ENCODE measurements at regions not wholly inside any gene's neighbourhood (a gene's known extent, or its start where the extent isn't known, plus 50 kb on each side); places are given as distances from the start of the nearest gene placed in this dataset.

- H3K27ac ChIP-seq, result no peak overlapping the region
- no peaks in the 10 kb centered on the region for H4K20me1 ChIP-seq (ENCODE audit: insufficient read depth)
- no peaks in the 10 kb centered on the region for H3K36me3 ChIP-seq (ENCODE audit: insufficient read depth)
- no peak overlapping the region for H3K9ac ChIP-seq
- no peak overlapping the region for H2AFZ ChIP-seq (ENCODE audit: low read depth)
- H3K4me1 ChIP-seq (ENCODE audit: low read depth, poor library complexity, severe bottlenecking), result no peaks in the 10 kb centered on the region
- no peak overlapping the region for H3K4me2 ChIP-seq
- no peak for TF ChIP-seq CTCF (conservative IDR thresholded peaks at IDR 0.05; ENCODE audit: low read depth, low read length)
- H3K4me3 ChIP-seq (IDR thresholded peaks at IDR 0.05; ENCODE audit: insufficient read depth, low read depth, low read length), result no peak overlapping the region
- H3K27me3 ChIP-seq (ENCODE audit: insufficient read depth, low read depth), result no peaks in the 10 kb centered on the region
- no peaks in the 10 kb centered on the region for H3K79me2 ChIP-seq (ENCODE audit: insufficient read depth, low read depth)
Measured at GRCh38 chr18:44179693-44180092, 501.0 kb upstream of the SETBP1 start.

DNA sequence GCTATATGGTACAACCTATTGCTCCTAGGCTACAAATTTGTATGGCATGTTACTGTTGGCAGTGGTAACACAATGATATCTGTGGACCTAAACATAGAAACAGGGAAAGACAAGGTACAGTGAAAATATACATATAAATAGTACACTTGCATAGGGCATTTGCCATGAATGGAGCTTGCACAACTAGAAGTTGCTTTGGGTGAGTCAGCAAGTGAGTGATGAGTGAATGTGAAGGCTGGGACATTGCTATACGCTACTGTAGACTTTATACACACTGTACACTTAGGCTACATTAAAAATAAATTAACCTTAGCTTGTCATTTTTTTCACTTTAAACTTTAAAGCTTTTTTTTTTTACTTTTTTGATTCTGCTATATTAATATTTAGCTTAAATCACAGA, 500.0 kb upstream of the SETBP1 start:
- Histone ChIP-seq H2AFZ (ENCODE audit: low read depth) (no peak overlapping the region), H3K27me3 (ENCODE audit: insufficient read depth, low read depth) (no peaks in the 10 kb centered on the region), H3K79me2 (ENCODE audit: insufficient read depth, low read depth) (no peaks in the 10 kb centered on the region), H3K4me1 (ENCODE audit: low read depth, poor library complexity, severe bottlenecking) (no peaks in the 10 kb centered on the region), H3K36me3 (ENCODE audit: insufficient read depth) (no peaks in the 10 kb centered on the region), H3K9ac (no peak overlapping the region), H3K27ac (no peak overlapping the region), H3K4me2 (no peak overlapping the region), H3K4me3 (IDR thresholded peaks at IDR 0.05; ENCODE audit: insufficient read depth, low read depth, low read length) (no peak overlapping the region), H4K20me1 (ENCODE audit: insufficient read depth) (no peaks in the 10 kb centered on the region)
- no peak for TF ChIP-seq CTCF (conservative IDR thresholded peaks at IDR 0.05; ENCODE audit: low read depth, low read length)

GRCh38 chr18:44181951-44182747, 498.5 kb upstream of the SETBP1 start:
- Histone ChIP-seq H3K79me2 (ENCODE audit: insufficient read depth, low read depth) (no peaks in the 10 kb centered on the region), H3K27me3 (ENCODE audit: insufficient read depth, low read depth) (no peaks in the 10 kb centered on the region), H3K9ac (no peak overlapping the region), H3K36me3 (ENCODE audit: insufficient read depth) (no peaks in the 10 kb centered on the region), H2AFZ (ENCODE audit: low read depth) (no peak overlapping the region), H3K27ac (no peak overlapping the region), H3K4me3 (IDR thresholded peaks at IDR 0.05; ENCODE audit: insufficient read depth, low read depth, low read length) (no peak overlapping the region), H4K20me1 (ENCODE audit: insufficient read depth) (no peaks in the 10 kb centered on the region), H3K4me2 (no peak overlapping the region), H3K4me1 (ENCODE audit: low read depth, poor library complexity, severe bottlenecking) (no peaks in the 10 kb centered on the region)
- TF ChIP-seq CTCF (conservative IDR thresholded peaks at IDR 0.05; ENCODE audit: low read depth, low read length), result no peak

GRCh38 chr18:44186001-44186400, 494.7 kb upstream of the SETBP1 start:
- Histone ChIP-seq H3K27me3 (ENCODE audit: insufficient read depth, low read depth) (no peaks in the 10 kb centered on the region), H3K36me3 (ENCODE audit: insufficient read depth) (no peaks in the 10 kb centered on the region), H3K9ac (no peak overlapping the region), H2AFZ (ENCODE audit: low read depth) (no peak overlapping the region), H3K79me2 (ENCODE audit: insufficient read depth, low read depth) (no peaks in the 10 kb centered on the region), H3K4me1 (ENCODE audit: low read depth, poor library complexity, severe bottlenecking) (no peaks in the 10 kb centered on the region), H3K4me2 (no peak overlapping the region), H4K20me1 (ENCODE audit: insufficient read depth) (no peaks in the 10 kb centered on the region), H3K27ac (no peak overlapping the region), H3K4me3 (IDR thresholded peaks at IDR 0.05; ENCODE audit: insufficient read depth, low read depth, low read length) (no peak overlapping the region)
- no peak for TF ChIP-seq CTCF (conservative IDR thresholded peaks at IDR 0.05; ENCODE audit: low read depth, low read length)

All from KMS-11 (cell line).